Activated CD4-positive, CD25-positive, alpha-beta regulatory T cell (primary cell): ENCODE measurements at regions not wholly inside any gene's neighbourhood (a gene's known extent, or its start where the extent isn't known, plus 50 kb on each side); places are given as distances from the start of the nearest gene placed in this dataset.

ENCODE experiments used
- DNase-seq, 4 experiments: peaks; one replicate each; lab custom pipeline; 2025; lab: John Stamatoyannopoulos, UW

DNA sequence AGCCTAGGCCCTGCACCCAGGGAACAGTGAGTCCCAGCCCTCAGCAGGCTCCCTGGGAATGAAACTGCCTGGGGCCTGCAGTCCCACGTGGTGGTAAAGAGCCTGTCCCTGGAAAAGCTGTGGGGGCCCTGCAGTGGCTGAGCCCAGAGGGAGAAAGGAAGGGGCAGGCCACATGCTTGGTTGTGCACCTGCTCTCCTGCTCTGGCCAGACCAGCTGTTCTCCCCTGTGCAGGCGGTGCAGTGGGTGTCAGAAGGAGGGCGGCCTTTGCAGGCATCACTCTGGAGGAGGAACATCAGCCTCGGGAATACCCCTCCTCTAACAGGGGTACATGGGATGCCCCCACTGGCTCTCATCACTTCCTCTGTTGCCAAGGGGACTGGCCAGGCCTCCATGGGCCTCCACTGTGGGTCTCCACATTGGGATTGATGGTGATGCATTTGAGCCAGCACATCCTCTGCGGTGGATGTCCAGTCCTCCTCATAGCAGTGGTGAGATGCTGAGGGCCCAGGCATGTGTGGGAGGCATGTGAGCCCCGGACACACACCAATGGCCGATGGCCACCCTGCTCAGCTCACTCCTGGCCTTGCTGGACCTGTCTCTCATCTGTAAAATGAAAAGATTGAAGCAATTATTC is 690.4 kb downstream of the BRD1 start:
- DNase-seq = no peak

DNA sequence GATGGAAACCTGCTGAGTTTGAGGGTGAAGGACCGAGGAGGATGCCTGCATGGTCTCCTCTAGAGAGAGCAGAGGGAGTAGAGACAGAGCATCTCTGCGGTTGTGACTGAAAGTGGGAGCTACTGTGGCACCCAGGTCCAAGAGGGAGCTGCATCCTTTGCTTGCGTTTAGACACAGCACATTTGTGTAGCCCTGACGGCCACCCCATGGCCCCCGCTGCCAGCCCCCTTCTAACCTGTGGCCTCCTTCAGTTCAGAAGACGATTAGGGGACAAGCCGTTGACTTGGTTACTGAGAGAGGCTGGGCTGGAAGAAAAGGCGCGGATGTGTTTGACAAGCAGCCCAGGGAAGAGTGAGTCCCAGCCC is 690.9 kb downstream of the BRD1 start:
- DNase-seq = no peak

DNA sequence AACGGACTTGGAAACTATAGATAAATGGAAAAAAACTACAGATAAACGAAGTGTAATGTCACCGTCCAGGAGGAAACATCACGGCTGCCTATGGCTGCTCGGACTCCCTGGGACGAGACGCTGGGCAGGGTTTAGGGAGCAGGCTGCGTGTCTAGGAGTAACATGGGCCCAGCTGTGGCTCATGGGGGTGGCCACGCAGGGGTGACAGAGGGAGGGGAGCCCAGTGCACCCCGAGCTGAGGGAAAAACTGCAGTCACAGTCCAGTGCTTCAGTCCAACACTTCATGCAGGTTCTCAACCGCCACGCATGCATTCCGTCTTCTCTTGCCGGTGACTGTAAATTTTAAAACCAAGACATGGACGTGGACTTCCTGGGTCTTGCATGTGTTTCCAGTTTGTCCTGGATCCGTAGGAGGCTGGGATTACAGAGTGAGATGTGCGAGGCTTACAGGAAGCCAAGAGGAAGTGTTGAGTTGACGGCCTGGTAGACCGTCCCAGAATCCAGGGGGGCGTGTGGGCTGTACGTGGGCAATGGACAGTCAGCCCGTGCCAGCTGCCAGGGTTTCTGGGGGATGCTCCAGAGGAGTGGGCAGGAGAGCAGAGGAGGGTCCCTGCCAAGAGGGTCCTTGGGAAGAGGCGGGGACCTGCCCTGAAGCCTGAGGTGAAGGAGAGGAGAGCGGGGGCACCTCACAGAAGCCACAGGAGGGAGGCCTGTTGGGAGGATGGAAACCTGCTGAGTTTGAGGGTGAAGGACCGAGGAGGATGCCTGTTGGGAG is 691.4 kb downstream of the BRD1 start:
- DNase-seq = no peak

DNA sequence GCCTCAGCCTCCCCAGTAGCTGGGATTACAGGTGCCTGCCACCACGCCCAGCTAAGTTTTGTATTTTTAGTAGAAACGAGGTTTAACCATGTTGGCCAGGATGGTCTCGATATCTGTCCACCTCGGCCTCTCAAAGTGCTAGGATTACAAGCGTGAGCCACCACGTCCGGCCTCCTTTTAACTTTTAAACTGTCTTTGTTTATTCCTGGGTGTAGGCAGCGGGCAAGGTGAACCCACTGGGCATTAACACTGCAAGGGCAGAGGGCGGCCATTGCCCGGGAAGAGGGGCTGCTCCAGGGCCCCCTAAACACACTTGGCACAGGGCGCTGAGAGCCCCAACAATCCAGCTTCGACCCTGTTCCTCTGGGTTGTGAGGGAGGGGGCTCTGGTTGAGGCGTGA is 693.6 kb downstream of the BRD1 start:
- DNase-seq = no peak

DNA sequence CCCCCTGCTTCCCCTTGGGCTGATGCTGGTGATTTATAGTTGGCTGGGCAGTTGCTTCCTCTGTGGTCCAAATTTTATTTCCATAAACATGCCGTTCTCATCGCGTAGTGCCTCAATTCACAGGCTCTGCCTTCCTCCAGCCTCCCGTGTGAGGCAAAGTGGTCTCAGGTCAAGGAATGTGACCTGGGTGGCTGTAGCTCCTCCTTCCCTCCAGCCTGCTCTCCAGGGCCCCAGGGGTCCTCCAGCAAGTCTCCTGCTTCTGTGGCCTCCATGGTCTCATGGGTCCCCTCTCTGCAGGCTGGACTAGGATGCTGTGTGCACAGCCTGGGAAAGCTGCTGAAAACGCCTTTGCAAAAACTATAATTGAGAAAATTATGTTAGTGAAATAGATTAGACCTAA is 694.1 kb downstream of the BRD1 start:
- DNase-seq = no peak

DNA sequence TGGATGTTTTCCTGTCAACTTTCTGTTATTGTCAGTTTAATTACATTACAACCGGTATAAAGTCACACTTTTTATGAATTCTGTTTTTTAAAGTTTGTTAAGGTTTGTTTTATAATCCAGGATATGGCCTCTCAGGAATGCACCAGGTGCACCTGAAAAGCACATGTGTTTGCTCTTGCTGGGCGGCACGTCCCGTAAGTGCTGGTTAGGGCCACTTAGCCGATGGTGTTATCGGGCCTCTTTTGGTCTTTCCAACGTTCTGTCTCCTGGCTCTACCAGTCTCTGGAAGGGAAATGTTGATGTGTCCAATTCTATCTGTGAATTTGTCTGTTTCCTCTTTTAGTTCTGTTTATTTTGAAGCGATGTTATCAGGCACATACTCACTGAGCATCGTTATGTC is 695.7 kb downstream of the BRD1 start:
- no peak for DNase-seq

DNA sequence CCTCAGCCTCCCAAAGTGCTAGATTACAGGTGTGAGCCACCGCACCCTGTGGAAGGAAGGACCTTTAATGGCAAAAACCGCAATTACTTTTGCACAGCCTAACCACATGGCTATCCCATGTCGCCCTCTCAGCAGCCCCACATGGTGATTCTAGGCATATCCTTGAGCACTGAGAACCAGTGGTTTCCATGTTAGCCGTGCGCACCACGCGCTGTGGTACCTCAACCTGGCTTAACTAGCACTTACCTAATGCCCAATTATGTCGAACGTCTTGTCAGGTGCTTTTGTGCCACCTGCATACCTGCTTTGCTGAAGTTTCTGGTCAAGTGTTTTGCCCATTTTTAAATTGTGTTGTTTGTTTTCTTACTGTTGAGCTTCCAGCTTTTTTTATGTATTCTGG is 697.9 kb downstream of the BRD1 start:
- no peak for DNase-seq

DNA sequence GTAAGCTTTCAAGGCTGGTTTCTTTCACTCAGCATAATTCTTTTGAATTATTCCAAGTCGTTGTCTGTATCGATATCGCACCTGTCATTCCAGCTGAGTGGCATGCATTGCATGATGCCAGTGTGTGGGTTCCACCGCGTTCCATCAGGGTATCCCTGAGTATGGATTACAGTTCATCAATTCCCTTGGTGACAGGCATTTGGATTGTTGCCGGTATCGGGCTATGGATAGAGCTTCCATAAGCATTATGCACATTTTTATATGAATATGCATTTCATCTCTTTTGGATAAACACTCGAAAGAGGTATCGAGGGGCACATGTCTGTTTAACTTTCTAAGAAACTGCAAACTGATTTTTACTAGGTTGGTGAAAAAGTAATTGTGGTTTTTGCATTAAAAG is 698.8 kb downstream of the BRD1 start:
- no peak for DNase-seq

DNA sequence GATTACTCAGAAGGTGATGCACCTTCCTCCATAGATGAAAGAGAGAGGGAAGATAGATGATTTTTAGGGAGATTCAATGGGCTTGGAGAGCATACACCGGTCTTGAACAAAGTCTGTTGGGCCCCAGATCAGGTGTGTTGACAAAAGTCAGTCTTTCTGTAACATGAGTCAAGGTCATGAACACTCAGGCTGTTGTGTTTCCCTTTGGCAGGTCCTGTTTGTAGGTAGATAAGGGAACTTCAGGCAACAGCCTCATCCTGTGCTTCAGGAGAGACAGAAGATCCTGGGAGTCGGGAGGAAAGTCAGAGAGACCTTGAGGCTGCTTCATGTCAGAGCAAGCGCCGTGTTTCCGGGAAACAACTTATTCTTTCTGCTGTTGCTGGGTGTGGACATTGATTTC is 703.1 kb downstream of the BRD1 start:
- DNase-seq = no peak

DNA sequence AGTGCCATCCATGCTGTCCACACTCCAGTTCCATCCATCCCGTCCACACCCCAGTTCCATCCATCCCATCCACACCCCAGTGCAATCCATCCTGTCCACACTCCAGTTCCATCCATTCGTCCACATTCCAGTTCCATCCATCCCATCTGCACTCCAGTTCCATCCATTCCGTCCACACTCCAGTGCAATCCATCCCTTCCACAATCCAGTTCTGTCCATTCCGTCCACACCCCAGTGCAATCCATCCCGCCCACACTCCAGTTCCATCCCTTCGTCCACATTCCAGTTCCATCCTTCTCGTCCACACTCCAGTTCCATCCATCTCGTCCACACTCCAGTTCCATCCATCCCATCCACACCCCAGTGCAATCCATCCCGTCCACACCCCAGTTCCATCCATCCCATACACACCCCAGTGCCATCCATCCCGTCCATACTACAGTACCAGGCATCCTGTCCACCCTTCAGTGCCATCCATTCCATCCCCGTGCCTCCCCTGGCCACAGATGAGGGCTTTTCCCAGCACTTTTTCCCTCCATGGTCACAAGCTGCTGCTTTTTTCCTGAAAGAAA is 704.0 kb downstream of the BRD1 start:
- no peak for DNase-seq

DNA sequence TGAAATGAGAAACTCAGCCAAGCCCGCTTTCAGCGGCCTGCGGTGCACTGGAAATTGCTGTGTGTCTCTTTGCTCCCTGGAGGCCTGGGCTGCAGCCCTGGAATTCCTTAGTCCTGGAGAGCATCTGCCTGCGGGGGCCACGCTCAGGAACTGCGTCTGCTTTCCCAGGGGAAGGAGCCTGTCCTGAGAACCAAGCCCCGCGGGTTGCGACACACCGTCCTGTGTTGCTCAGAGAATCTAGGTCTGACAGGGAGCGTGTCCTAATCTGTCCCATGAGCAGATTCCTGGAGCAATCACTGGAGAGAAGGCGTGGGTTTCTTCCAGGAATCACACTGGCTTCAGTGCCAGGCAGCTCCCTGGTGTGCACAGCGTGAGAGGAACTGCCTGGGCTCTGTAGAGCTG is 708.1 kb downstream of the BRD1 start:
- no peak for DNase-seq

DNA sequence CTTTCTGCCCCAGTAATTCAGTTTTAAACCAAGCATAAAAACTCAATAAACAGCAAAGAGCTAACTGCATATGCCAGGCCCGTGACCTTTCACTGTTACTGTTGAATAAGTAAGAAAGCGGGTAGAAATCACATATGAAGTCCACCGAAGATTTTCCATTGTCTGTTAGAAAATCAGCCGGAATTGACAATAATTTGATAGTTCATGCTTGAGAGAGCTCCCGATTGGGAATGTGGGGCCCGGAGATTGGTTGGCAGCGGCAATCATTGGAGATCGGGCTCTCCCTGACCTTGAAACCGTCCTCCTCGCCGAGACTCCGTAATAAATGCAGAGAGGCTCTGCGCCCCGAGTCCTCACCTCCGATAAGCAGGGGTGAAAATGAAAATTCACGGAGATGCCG is 709.6 kb downstream of the BRD1 start:
- DNase-seq = no peak

DNA sequence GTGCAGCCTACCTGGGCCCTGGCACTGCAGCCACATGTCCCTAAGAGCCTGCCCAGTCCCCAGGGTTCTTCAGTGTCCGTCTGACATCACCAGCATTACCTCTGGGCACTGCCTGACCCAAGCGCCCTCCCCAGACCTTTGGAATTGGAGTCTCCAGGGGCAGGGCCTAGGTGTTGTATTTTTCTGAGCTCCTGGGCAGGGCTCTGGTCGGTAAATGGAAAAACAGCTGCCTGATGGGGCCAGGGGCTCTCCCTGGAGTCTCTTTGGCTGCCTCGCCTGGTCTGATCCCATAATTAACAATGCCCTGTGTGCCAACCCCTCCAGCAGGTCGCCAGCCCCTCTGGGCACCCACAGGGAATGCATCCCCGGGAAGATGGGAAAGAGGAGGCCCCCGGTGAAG is 710.2 kb downstream of the BRD1 start:
- no peak for DNase-seq

DNA sequence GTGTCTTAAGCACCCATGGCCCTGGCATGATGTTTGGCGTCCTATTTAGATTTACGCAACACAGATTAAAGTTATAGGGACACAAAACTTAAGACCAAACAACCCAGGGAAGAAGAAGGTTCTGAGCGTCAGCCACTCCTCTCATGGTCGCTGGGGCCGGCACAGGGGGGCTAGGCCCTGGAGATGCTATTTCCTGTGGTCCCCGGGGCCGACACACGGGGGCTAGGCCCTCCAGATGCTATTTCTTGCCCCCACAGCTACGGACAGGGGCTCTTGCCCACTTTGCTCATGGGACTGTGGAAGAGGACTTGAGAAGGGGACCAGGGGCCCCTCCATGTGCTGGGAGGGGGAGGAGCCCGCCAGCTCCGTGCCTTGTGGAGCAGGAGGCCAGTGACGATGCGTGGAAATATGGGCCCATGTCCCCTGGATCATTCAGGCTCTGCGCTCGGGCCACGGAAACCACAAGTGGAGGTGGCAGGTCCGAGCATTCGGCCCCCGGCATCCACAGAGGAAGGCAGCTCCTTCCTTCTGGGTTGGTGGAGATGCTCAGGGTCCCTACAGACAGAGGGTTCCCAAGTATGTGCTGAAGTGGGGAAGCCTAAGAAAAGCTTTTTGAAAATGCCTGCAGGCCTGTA is 711.1 kb downstream of the BRD1 start:
- DNase-seq = no peak

DNA sequence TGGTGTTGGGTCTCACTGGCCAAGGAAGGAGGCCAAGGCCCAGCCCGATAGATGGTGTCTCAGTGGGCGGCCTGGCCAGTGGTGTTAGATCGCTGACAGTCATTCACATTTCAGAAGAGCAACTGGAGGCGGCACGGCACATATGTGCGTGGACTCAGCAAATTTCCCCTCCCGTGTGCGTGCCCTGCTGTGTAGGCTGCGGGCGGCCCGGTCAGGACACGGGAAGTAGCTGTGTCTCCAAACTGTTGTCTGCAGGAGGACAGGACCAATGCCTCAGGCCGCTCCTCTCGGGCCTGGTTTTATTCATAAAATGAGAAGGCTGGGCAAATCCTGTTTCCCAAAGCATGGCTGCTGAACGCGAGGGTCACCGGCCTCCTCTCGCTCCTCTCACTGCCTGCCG is 711.7 kb downstream of the BRD1 start:
- no peak for DNase-seq

DNA sequence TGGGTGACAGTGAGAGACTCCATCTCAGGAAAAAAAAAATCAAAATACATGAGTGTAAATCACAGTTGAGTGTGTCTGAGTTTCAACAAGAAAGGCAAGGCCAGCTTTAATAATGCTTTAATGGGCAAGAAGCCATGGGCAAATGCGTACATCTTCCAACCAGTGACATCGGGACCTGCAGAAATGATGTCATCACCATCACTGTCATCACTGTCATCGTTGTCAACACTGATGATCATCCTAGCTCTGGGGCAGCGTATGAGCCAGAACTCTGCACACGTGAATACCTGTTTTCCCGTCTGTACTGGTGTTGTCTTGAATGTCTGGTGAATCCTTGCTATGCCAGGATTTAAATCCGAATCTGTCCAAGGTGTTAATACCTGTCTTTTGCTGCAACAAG is 712.5 kb downstream of the BRD1 start:
- no peak for DNase-seq

DNA sequence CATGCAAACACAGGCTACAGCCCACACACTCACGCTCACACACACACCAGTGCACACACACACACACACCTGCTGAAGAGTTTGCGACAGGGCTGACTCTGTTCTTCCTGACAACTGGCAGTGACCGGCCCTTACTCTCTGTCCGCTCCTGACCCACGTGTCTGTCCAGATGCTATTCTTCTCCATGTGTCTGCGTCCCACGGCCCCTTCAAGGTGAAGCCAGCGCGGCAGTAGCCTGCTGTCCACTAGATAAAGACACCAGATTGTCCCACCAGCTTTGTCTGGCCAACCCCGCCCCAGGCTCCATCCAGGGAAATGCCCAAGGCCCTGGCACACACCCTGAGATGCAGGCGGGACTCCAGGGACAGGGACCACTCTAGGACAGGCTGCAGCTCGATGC is 713.9 kb downstream of the BRD1 start:
- DNase-seq = no peak

DNA sequence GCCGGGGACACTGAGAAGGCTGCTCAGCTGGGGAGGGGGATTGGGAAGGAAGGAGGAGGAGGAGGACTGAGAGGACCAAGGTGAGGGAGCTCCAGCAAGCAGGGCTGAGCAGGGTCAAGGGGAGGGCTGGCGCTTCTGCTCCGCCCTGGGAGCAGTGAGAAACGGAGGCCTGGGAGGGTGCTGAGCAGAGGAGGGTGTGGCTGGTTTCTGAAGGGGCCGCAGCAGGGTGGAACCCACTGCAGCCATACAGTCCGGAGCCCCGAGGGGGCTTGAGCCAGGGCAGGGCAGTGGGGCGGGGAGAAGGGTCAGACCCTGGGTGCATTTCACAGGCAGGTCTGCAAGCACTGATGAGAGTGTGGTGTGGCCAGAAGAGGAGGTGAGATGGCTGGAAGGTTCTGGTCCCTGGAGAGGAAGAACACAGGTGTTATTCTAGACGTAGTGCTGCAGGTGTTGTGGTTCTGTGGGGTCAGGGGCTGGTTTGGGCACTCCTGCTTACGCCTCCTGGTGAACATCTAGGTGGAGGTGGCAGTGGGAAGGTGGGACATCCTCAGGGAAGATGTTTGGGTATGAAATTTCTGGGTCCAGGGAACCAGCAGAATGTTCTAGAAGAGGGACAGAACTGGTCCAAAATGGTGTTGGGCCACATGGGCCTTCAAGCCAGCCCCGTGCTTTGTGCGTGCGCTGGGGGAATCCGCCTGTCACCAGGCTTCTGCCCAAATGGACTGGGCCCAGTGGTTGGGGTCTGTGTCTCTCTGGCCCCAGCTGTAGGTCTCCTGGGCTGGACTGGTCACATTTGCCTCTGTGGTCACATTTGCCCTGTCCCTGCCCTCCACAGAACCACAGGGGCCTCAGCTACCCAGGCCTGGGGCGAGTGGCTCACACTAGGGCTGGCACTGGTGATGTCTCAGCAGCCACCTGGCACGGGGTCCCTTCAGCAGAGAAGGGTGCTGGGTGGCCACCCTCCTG is 714.7 kb downstream of the BRD1 start:
- DNase-seq = no peak

DNA sequence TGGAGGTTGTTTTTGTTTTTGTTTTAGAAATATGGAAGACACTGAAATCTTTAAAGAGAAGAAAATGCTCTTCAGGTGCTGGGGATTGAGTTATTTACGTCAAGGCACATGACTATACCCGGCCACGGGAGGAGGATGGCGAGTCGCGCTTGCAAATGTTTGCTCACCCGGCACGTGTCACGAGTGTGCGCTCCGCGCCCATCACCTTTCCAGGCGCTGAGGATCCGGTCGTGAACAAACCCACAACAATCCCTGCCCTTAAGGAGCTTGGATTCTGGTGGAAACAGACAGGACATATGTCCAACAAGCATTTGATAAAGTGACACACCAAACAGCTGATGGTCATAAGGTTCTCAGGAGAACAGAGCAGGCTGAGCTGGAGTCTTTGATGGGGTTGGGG is 715.5 kb downstream of the BRD1 start:
- DNase-seq = no peak

DNA sequence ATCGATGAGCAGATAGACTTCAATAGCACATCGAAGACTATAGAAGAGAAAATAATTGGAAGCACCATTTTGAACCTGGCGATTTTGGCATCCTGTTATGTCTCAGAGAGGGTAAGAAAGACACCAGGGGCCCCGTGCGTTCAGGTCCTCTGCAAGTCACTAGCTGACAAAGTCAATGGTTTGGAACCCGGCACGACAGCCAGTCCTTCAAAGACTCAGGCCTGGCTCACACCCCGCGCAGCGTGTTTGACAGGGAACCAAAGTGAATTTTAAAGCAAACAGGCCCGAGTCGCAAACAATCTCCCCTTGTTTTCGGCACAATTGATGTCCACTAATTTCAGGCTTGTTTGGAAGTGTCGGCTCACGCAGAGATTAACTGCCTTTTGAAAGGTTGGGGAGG is 716.6 kb downstream of the BRD1 start:
- DNase-seq = no peak

DNA sequence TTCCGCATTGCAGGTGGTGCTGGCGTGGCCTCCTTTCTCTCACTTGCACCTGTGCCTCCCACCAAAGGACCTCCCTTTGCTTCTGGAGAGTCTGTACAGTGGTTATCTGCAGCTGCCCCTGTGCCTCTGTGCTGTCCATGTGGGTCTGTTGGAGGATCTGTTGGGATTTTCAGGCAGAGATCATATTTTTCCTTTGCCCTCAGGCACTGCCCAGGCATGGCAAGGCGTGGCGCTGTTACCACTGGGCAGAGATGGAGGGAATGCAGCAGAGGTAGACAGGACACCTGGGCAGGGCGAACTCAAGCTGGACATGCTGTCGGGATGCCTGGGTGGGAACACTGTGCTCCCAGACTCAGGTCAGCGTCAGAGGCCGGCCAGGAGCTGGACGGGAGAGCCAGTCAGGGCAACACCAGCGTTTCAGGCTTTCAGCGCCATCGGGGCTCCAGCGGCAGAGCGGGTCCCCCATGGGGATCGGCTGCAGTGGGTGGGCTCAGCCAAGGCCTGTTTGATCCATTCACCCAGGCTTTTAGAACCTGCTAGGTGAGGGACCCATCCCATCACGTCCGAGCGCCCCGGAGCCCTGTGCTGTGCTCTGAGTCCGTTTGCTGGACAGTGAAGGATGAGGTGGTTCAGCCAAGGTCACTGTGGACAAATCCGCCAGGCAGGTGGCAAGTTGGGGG is 718.9 kb downstream of the BRD1 start:
- no peak for DNase-seq
